ENCODE measurements at regions not wholly inside any gene's neighbourhood (a gene's known extent, or its start where the extent isn't known, plus 50 kb on each side); places are given as distances from the start of the nearest gene placed in this dataset.
"Not testable (repeated sequence)": the region's sequence is repeated elsewhere in the genome, so short reads cannot be mapped to it uniquely, and the experiment has no call there.

DNA sequence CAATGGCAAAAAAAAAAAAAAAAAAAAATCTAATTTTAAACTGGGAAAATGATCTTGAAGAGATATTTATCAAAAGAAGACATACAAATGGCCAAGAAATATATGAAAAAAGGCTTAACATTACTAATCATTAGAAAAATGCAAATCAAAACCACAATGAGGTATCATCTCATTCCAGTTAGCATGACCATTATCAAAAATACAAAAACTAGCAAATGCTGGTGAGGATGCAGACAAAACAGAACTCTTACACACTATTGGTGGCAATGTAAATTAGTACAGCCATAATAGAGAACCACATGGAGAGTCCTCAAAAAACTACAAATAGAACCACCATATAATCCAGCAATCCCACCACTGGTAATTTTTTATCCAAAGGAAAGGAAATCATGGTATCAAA is 489.6 kb downstream of the TNS3 start:
- no peak for DNase-seq (ENCODE audit: low spot score)

DNA sequence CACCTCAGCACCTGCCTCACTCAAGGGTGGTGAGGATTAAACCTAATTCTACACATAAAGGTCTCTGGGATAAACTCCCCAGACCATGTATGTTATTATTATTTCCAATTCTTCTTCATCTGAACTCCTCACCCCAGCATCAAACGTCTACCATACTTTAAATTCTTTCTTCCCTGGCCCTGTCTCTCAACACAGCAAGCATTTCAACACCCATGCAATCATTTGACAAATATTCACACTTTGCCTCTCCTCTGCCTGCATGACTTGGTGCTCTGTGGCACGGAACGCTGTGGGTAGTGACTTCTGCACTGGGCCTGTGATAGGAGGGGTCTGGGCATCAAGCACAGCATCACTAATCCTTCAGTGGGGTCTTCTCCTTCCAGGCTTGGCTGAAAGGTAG is 490.8 kb downstream of the TNS3 start:
- DNase-seq (ENCODE audit: low spot score) = no peak

DNA sequence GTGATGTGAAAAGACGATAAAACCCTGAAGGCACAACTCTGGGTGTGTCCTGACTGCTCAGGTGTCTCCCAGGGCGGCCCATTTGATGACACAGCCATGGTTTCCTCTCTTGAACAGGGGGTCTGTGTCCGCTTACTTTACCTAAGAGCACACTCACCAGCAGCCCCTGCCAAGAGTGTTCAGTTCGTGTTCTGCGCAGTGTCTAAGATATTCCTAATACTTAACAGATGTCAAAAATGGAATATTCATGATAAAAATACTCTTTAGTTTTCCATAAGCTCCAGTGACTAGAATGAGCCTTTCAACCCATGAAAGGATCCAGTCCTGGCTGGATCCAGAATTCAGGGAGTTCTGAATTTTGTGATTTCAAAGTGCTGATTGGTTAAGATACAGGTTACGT is 492.4 kb downstream of the TNS3 start:
- DNase-seq (ENCODE audit: low spot score) = no peak

DNA sequence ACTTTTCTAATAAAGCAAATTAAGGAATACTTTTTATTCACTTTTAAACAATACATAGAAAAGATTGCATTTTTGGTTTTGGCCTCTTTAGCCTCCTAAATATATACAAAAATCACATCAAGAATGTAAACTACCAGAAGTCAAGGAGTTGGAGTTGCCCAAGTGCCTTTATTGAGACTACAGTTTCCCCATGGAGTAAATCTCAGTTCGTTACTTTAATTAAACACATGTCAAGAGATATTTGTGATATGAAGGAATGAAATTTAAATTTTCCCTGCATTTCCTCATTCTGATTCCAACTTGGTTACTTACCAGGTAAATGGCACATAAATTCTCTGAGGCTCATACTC is 492.9 kb downstream of the TNS3 start:
- DNase-seq (ENCODE audit: low spot score) = no peak

DNA sequence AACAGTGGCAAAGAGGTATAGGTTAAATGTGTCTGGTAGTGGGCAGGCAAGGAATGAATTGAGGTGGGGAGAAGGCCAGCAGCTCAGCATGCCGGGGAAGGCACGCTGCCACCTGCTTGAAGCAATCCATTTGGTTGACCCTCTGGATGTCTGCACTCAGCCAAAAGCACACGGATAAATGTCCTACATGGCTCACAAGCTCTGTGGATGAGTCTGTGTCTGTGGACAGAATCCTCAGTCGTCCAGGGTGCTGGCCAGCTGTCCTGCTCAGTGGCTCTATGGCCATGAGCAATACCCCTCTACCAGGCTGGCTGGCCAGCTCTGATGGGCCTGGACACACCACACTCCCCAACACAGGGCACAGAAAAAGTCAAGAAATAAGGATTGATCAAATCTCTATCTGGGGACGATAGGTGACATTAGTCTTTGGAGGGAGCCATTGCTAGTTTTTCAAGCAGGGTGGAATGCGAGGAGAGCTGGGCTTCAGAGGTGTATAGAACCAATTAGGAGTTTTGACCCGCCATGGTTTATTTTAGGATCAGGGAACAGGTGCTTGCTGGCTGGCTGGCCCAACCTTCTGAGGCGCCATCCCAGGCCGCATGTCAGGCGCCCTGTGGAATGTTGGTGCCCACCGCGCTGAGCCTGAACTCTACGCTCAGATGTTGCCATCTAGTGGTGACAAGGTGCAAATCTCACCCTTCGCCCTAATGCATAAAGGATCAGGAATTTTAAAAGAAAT is 493.4 kb downstream of the TNS3 start:
- no peak for DNase-seq (ENCODE audit: low spot score)

DNA sequence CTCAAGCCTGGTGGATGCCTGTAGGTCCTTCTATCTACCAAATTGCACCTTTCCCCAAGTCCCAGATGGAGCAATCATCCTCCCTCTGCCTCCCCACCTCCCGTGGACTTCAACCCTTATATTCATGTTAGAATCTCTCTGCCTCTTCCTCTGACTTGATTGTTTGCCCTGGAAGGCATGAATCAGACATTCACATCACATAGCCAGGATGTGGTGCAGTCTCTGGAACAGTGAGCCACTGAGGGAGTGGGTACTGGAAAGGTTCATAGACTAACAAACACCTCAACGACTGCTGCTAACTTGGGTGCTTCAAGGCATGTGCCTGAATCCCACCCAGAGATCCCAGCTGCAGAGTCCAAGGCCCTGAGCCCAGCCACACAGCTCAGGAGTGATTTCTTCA is 494.0 kb downstream of the TNS3 start:
- no peak for DNase-seq (ENCODE audit: low spot score)

DNA sequence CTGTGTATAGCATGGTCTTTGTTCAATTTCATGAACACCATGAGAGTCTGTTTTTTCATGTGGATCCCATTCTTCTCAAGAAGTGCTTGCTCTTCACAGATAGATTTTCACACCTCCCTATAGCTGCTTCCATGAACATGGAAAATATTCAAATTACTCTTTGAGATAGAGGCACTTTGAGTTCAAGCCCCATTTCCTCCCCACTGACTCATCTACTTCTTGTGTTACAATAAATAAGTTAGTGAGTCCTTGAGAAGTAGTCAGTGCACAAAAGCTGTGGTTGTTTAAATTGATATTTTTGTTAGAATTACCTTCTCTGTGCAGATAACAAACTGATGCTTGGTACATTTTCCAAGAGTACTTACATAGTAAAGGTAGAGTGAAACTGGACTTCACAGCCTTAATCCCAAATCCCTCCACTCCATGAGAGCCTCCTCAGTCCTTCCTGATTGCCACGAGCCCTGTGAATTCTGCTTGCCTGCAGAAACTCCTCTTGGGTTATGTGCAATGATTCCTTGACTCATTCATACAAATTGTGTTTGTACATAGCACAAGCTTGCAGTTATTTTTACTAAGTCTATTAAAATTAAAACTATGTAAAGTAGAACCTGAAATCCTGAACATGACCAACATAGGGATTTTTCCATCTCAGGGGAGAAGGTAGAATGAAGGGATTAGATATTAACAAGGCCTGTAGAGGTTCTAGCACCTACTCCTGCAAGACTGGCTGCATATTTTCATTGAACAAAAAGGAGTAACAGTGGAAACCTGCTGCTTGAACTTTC is 496.2 kb downstream of the TNS3 start:
- DNase-seq (ENCODE audit: low spot score) = no peak

DNA sequence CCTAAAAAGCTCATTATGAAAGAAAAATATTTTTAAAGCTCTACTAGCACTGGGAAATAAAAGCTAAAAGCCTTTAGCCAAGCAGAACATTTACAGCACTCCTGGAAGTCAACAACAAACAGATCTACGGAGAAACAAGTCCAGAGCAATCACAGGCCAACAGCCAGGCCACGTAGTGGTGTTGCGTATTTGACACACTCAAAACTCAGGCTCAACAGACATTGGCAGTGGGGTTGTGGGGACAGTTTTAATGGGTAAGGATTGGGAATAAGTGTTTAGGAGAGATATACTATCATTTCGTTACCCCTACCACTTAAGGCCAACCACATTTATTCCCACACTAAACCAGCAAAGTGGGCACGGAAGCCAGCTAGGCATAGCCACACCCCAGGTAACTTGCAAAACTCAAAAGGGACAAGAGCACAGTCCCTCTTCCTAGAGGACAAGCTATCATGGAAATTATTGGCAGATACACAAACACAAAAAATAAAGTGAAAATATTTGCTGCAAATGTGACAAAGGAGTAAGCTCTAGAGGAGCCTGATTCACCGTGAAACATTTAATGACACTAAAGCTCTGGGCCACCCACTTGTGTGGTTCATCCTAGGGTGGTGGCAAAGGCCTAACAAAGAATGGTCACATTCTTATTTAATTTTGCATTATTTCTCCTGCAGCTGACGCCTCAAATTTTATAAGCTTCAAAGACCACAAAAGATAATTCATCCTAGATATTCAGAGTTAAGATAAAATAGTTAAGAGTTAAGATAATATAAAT is 498.2 kb downstream of the TNS3 start:
- DNase-seq (ENCODE audit: low spot score) = no peak

DNA sequence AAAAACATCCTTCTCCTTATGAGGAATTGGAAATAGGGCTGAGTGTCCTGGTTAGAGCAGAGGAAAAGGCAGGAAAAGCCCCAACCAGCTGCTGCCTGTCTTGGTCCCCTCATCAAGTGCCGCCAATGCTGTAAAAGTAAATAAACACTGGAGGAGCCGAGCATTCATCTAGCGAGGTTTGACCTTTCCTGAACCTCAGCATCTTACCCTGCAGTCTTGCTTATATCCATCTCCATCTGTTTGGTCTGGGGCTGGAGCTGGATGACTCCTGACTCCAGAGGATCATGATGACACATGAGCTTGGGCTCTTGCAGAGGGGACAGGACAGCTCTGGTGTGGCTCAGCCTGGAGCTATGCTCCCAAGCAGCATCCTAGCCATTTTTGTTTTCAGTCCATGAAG is 501.1 kb downstream of the TNS3 start:
- DNase-seq (ENCODE audit: low spot score) = no peak

DNA sequence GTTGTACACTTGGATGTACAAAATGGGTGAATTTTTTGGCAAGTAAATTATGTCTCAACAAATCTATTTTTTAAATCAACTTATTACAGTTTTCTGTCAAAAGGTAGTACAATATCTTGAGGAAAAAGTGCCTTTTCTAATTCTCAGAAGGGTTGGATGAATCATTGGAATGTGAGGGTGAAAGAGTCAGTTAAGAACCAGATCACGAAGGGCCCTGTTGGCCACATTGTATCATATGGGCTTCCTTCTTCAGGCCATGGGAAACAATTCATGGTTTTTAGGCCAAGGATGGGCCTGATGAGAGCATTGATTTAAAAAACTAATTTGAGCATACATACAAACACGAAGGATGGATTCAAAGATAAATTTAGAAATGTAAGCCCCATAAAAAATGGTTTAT is 503.7 kb downstream of the TNS3 start:
- DNase-seq (ENCODE audit: low spot score) = no peak

DNA sequence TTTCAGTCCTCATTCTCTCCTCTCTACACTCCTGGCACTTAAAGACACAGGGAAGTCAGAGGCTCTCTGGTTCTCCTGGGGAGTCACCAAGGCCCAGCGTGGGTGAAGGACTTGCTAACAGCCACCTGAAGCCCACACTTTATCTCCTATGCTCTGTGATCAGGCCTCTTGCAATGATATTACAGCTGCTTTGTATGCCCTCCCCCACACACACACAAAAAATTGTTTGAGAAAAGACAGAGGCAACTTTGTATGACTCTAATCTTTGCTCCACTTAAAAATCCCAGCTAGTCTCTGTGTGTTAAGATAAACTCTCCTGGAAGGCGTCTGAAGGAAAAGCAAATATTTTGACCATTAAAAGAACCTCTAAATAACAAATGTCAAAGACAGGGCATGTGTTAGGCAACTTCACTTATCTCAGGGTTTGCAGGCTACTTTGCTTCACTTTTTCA is 507.2 kb downstream of the TNS3 start:
- DNase-seq (ENCODE audit: low spot score) = no peak

DNA sequence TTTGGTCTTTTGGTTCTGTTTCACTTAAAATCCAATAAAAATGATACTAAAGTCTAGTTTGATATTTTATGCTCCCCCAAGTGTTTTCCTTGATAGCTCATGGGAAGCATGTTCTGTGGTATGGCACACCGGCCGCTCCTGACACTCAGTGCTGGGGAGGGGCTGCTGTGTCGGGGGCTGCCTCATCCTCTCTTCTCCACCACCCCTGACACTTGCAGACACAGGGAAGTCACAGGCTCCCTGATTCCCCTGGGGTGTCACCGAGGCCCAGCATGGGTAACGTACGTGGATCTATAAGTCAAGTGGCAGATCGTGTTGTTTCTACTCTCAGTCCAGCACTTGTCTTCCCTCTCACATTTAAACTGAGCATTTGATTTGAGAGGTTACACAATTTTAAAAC is 508.6 kb downstream of the TNS3 start:
- DNase-seq (ENCODE audit: low spot score) = no peak

DNA sequence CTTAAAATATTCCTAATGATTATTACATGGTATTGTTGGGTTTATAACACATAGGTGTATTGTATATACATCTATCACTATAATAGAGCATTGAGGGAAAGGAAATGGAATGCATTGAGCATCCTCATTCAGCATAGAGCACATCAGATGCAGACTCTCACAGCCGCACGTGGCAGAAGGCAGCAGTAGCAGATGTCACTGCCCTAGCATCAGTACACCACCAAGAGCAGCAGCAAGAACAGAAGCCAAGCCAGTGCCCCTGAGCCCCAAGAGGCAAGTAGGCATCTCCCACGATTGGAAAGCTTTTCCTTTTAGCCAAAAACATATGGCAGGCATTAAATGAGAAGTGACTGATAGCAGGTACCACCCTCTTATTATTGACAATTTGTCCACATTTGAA is 510.0 kb downstream of the TNS3 start:
- DNase-seq (ENCODE audit: low spot score) = no peak

DNA sequence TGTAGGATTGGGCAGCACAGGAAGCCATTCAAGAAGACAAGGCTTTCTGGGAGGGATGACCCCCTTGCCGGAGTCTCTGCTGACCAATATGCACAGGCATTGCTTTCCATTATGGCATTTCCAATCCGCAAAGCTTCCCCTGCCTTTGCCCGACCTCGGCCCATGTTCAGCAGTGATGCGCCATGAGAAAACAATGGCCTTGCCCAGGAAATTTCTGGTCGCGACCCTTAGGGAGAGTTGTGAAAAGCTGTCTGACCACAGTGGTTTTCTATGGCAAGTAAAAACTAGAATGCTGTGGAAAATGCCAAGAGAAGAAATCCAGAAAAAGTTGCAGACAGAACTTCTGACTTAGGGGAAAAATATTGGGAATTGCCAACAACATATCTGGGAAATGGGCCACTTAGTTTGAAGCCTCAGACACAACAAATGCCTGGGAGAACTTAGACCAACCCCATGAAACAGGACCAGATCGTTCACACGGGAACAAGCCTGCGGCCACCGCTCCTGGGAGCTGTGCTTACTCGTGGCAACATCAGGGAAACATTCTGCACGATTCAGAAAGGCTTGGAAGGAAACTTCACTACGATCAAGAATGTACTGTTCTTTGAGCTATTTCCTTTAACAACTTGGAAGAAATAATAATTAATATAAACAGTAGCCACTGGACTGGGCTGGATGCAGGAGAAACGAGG is 512.4 kb downstream of the TNS3 start:
- no peak for DNase-seq (ENCODE audit: low spot score)

DNA sequence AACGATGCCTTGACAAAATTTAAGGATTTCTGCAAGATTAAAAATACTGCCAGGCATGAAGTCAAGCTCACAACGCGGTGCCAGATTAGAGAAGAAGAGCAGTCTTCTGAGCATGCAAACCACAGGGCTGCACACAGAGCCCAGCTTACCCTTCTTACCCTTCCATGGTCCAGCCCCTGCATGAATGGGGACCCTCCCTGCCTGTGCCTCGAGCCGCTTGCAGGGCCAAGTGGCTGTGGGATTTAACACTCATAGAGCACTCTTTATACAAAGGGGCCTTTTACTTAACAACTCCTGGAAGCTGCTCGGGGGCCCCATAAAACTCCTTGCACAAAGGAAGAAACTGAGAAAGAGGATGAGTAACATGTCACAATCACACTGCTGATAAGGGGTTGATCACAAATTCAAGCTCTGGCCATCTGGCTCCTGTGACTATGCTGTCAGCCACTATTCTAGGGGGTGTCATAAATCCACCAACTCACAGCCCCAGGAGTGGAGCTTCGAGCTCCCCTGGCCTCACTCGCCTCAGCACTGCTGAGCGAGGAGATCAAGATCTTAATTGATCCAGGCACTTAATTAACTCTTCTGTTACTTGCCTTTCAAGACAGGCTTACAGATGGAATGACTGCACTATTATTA is 514.8 kb downstream of the TNS3 start:
- no peak for DNase-seq (ENCODE audit: low spot score)

DNA sequence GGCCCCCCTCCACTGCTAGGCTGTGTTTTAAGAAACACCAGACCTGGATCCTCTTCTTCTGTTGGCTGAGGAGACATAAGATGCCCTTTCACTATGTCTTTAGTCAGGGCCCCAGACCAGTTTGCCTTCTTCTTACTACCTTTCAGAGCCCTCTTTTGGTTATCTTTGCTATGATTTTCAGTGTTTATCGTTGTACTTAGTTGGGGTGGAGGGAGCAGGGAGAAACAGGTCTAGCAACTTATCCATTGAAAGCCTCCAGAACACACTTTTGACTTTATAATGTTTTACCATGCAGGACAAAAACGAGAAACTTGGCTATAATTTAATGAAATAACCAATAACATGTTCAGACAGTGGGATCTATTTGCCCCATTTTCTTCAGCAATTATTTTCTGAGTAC is 525.2 kb downstream of the TNS3 start:
- DNase-seq (ENCODE audit: low spot score) = no peak

DNA sequence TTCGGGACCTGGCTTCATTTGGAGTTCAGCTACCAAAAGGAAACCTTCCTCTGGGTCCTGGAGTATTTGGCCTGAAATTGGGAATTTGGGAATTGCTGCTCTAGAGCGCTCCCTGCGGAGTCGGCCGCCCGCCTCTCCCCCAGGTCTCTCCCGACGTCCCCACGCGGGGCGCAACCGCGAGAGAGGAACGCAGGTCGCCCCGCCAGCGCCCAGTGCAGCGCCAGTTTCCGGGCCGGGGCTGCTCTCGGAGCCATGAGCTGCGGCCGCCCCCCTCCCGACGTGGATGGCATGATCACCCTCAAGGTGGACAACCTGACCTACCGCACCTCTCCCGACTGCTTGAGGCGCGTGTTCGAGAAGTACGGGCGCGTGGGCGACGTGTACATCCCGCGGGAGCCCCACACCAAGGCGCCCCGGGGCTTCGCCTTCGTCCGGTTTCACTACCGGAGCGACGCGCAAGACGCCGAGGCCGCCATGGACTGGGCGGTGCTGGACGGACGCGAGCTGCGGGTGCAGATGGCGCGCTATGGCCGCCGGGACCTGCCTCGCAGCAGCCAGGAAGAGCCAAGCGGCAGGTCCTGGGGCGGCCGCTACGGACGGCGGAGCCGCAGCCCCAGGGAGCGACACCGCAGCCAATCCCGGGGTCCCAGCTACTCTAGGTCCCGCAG is 529.2 kb downstream of the TNS3 start:
- DNase-seq (ENCODE audit: low spot score) = not testable (repeated sequence)

DNA sequence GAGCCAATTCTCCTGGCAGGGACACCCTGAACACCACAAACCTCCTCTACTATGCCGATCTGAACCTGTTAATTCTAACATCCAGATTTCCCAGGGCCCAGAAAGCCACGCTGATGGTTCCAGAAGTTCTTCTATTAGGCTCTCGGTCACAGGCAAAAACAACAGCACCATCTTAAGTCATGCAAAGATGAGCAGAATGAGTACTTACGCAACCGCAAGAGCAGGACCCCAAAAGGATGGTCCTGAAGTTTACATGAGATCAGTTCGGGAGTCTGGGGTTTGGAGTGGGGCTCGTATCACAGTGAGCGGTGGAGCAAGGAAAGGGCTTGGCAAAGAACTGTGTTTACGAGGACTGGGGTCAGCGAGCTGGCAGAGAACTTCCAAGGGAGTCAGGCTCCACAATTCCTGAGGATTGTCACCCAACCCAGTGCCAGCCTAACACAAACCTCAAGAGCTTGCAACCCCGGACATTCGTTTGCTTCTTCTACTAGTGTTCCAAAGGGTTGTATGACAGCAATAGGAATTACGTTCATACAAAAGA is 532.6 kb downstream of the TNS3 start:
- DNase-seq (ENCODE audit: low spot score) = no peak

DNA sequence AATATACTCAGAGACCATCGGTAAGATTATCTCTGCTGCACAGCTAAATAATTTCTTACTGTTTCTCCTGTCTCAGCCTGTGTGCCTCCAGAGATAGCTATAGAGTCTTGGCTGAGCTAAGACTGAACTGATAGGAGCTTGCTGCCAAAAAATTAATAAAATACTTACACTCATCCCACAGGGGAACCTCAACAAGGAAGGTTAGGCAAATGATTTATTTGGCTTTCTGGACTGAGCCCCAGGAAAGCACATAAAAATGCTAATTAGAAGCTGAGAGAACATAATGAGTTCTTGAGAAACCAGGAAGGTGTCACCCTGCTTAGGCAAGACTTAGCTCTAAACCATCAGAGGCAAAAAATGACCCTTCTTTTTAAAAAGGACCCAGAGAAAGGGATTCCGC is 534.5 kb downstream of the TNS3 start:
- no peak for DNase-seq (ENCODE audit: low spot score)

DNA sequence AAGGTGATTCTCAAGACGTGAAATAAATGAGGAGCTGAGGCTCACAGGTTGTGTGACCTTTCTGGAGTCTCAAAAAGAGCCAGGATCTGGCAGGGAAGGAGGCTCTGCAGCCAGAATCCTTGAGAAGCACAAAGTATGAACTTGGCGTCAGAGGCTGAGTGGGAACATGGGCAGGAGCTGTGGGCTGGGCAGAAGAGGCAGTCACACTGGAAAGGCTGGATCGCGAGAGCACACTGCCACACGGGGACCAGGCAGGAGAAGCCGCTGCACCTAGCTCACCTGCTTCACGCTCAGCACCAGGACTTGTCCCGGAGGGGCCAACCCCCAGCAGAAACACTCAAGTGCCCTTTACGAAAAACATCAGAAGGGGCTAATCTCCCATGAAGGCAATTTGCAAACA is 535.0 kb downstream of the TNS3 start:
- DNase-seq (ENCODE audit: low spot score) = no peak
